ENCODE measurements at regions not wholly inside any gene's neighbourhood (a gene's known extent, or its start where the extent isn't known, plus 50 kb on each side); places are given as distances from the start of the nearest gene placed in this dataset.

DNA sequence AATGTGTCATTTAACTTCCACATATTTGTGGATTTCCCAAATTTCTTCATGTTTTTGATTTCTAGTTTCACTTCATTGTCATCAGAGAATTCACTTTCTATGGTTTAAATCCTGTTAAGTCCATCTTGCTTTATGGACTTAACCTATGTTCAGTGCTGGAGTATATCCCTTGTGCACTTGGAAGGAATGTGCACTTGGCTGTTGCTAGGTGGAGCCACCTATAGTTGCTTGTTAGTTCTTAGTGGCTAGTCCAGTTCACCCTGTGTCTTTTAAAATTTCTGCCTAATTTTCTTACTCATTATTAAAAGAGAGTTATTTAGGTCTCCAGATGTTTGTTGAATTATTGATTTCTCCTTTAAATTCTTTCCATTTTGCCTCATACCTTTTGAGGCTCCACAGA lies 1472.5 kb upstream of the CDH6 start:
- no peak for TF ChIP-seq POLR2A (IDR thresholded peaks at IDR 0.05)
- TF ChIP-seq, protein P1, sequence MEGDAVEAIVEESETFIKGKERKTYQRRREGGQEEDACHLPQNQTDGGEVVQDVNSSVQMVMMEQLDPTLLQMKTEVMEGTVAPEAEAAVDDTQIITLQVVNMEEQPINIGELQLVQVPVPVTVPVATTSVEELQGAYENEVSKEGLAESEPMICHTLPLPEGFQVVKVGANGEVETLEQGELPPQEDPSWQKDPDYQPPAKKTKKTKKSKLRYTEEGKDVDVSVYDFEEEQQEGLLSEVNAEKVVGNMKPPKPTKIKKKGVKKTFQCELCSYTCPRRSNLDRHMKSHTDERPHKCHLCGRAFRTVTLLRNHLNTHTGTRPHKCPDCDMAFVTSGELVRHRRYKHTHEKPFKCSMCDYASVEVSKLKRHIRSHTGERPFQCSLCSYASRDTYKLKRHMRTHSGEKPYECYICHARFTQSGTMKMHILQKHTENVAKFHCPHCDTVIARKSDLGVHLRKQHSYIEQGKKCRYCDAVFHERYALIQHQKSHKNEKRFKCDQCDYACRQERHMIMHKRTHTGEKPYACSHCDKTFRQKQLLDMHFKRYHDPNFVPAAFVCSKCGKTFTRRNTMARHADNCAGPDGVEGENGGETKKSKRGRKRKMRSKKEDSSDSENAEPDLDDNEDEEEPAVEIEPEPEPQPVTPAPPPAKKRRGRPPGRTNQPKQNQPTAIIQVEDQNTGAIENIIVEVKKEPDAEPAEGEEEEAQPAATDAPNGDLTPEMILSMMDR (IDR thresholded peaks at IDR 0.05), result no peak
- no peak for TF ChIP-seq POLR2AphosphoS5 (IDR thresholded peaks at IDR 0.05)
